Uterus (tissue), 2 donors: ENCODE measurements at regions not wholly inside any gene's neighbourhood (a gene's known extent, or its start where the extent isn't known, plus 50 kb on each side); places are given as distances from the start of the nearest gene placed in this dataset.

Experiments
- CTCF ChIP-seq, 4 experiments: fragments of 200-600 bp in 2 of 4; fragments of 450-650 bp in 2 of 4; sonication (generic) in 2 of 4; IDR thresholded peaks; one replicate each; pipeline ENCODE4 v1.5.1; 2016 to 2019; ENCODE audit warnings: antibody characterized with exemption in 4 of 4, mild to moderate bottlenecking in 2 of 4, moderate library complexity in 1 of 4
- POLR2A ChIP-seq, 2 donors: fragments of 450-650 bp; IDR thresholded peaks; one replicate each; pipeline ENCODE4 v1.6.1; 2016; ENCODE audit warnings: antibody characterized with exemption in 2 of 2, mild to moderate bottlenecking in 1 of 2, moderate library complexity in 1 of 2

DNA sequence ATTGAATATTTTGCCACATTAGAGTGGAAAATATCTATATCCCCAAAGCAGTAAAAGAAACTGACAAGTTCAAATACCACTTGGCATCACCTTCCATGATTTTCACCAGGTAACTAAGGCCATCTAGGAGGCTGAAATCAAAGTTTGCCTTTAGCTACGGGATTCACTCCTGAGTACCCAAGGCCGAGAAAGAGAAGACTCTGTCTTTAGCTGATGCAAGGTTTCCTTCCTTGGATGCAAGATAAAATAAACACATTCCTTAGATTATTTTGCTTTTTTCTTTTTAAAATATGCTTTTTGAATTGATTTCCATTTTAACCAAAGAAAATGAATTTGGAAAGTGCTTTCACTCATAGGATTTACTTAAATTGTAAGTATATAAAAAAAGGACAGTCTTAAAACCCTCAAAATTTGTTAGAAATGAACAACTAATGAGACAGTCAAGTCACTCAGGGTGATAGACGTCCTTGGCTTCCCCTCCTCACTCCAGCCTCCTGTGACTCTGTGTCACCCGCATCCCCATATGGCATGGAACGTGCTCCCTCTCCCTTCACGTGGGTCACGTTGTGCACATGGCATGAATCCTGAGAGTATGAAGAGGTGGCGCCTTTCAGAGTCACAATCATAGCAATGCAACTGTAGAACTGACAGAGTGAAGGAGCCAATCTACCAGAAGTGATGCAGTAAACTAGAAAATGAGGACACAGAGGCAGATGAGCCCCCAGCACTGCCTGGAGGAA, 148.4 kb downstream of the RTP4 start:
- TF ChIP-seq CTCF (IDR thresholded peaks at IDR 0.05) (no peak), POLR2A (IDR thresholded peaks at IDR 0.05) (no peak)
